ENCODE measurements at regions not wholly inside any gene's neighbourhood (a gene's known extent, or its start where the extent isn't known, plus 50 kb on each side); places are given as distances from the start of the nearest gene placed in this dataset.

- Mint-ChIP-seq H3K27ac (no peak overlapping the region), H3K4me3 (no peak overlapping the region), H3K27me3 (ENCODE audit: low read depth) (no peaks in the 10 kb centered on the region), H3K36me3 (no peaks in the 10 kb centered on the region), H3K9me3 (no peaks in the 10 kb centered on the region), H3K4me1 (no peaks in the 10 kb centered on the region)
- no peak for DNase-seq (ENCODE audit: low spot score in 2 of 2, unreplicated experiment in 2 of 2)
- TF ChIP-seq, protein P1, sequence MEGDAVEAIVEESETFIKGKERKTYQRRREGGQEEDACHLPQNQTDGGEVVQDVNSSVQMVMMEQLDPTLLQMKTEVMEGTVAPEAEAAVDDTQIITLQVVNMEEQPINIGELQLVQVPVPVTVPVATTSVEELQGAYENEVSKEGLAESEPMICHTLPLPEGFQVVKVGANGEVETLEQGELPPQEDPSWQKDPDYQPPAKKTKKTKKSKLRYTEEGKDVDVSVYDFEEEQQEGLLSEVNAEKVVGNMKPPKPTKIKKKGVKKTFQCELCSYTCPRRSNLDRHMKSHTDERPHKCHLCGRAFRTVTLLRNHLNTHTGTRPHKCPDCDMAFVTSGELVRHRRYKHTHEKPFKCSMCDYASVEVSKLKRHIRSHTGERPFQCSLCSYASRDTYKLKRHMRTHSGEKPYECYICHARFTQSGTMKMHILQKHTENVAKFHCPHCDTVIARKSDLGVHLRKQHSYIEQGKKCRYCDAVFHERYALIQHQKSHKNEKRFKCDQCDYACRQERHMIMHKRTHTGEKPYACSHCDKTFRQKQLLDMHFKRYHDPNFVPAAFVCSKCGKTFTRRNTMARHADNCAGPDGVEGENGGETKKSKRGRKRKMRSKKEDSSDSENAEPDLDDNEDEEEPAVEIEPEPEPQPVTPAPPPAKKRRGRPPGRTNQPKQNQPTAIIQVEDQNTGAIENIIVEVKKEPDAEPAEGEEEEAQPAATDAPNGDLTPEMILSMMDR (IDR thresholded peaks at IDR 0.05; ENCODE audit: unreplicated experiment), result no peak
These were observed 691.1 kb upstream of the FTMT start for GRCh38 chr5:121160591-121160990.

GRCh38 chr5:121164632-121165031 is 687.0 kb upstream of the FTMT start:
- H3K4me3 Mint-ChIP-seq, result no peak overlapping the region
- no peaks in the 10 kb centered on the region for H3K27me3 Mint-ChIP-seq (ENCODE audit: low read depth)
- no peak for DNase-seq (ENCODE audit: low spot score in 2 of 2, unreplicated experiment in 2 of 2)
- no peaks in the 10 kb centered on the region for H3K4me1 Mint-ChIP-seq
- TF ChIP-seq, protein P1 (IDR thresholded peaks at IDR 0.05; ENCODE audit: unreplicated experiment), result no peak
- no peaks in the 10 kb centered on the region for H3K36me3 Mint-ChIP-seq
- no peak overlapping the region for H3K27ac Mint-ChIP-seq
- H3K9me3 Mint-ChIP-seq, result no peaks in the 10 kb centered on the region

DNA sequence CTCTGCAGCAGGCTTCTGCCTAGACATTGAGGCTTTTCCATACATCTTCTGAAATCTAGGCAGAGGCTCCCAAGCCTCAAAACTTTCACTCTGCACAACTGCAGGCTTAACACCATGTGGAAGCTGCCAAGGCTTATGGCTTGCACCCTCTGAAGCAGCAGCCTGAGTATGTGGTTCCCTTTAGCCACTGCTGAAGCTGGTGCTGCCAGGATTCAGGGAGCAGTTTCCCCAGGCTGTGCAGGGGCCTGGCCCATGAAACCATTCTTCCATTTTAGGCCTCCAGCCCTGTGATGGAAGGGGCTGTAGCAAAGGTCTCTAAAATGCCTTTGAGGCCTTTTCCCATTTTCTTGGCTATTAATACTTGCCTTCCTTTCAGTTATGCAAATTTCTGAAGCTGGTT is 680.3 kb upstream of the FTMT start:
- Mint-ChIP-seq H3K27ac (no peak overlapping the region), H3K9me3 (no peaks in the 10 kb centered on the region), H3K36me3 (no peaks in the 10 kb centered on the region), H3K4me1 (no peaks in the 10 kb centered on the region), H3K4me3 (no peak overlapping the region), H3K27me3 (ENCODE audit: low read depth) (no peaks in the 10 kb centered on the region)
- TF ChIP-seq, protein P1 (IDR thresholded peaks at IDR 0.05; ENCODE audit: unreplicated experiment), result no peak
- no peak for DNase-seq (ENCODE audit: low spot score in 2 of 2, unreplicated experiment in 2 of 2)

GRCh38 chr5:121171834-121172233 is 679.8 kb upstream of the FTMT start:
- no peak for DNase-seq (ENCODE audit: low spot score in 2 of 2, unreplicated experiment in 2 of 2)
- no peaks in the 10 kb centered on the region for H3K9me3 Mint-ChIP-seq
- H3K4me3 Mint-ChIP-seq, result no peak overlapping the region
- no peak overlapping the region for H3K27ac Mint-ChIP-seq
- no peaks in the 10 kb centered on the region for H3K4me1 Mint-ChIP-seq
- no peaks in the 10 kb centered on the region for H3K36me3 Mint-ChIP-seq
- no peaks in the 10 kb centered on the region for H3K27me3 Mint-ChIP-seq (ENCODE audit: low read depth)
- TF ChIP-seq, protein P1 (IDR thresholded peaks at IDR 0.05; ENCODE audit: unreplicated experiment), result no peak

DNA sequence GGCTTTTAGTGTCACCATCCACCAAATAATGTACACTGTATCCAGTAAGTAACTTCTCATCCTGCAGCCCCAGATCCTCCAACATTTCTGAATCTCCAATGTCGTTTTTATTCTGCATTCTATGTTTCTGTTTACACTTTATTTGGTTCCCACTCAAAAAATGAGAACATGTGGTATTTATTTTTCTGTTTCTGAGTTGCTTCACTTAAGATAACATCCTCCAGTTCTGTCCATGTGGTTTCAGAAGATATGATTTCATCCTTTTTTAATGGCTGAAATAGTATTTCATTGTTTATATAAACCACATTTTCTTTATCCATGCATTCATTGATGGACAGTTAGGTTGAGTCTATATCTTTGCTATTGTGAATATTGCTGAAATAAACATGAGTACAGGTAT is 677.3 kb upstream of the FTMT start:
- Mint-ChIP-seq H3K9me3 (no peaks in the 10 kb centered on the region), H3K4me1 (no peaks in the 10 kb centered on the region), H3K4me3 (no peak overlapping the region), H3K27ac (no peak overlapping the region), H3K27me3 (ENCODE audit: low read depth) (no peaks in the 10 kb centered on the region), H3K36me3 (no peaks in the 10 kb centered on the region)
- TF ChIP-seq, protein P1 (IDR thresholded peaks at IDR 0.05; ENCODE audit: unreplicated experiment), result no peak
- no peak for DNase-seq (ENCODE audit: low spot score in 2 of 2, unreplicated experiment in 2 of 2)

DNA sequence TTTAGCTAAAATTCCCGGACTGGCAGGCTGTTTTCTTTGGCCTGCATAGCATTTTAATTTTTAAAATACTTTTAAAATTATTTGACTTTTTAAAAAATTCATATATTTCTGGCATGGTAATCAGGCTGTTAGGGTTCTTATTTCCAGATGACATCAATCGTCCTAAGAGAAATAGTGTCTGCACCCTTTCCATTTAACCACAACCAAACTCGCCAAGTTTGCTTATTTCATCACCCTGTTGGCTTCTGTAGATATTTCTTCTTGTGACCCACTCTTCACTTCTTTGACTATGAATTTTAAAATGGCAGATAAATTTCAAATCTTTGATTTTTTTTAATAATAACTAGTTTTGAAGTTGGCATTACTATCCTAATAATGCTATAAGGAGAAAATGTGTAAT is 675.7 kb upstream of the FTMT start:
- Mint-ChIP-seq H3K9me3 (no peaks in the 10 kb centered on the region), H3K4me3 (no peak overlapping the region), H3K27me3 (ENCODE audit: low read depth) (no peaks in the 10 kb centered on the region), H3K36me3 (no peaks in the 10 kb centered on the region), H3K4me1 (no peaks in the 10 kb centered on the region), H3K27ac (no peak overlapping the region)
- DNase-seq (ENCODE audit: low spot score in 2 of 2, unreplicated experiment in 2 of 2), result no peak
- TF ChIP-seq, protein P1 (IDR thresholded peaks at IDR 0.05; ENCODE audit: unreplicated experiment), result no peak

Data from mesothelial cell of epicardium (in vitro differentiated cells).